HG02981 (cell line): ENCODE measurements at regions not wholly inside any gene's neighbourhood (a gene's known extent, or its start where the extent isn't known, plus 50 kb on each side); places are given as distances from the start of the nearest gene placed in this dataset.
"Not testable (repeated sequence)": the region's sequence is repeated elsewhere in the genome, so short reads cannot be mapped to it uniquely, and the experiment has no call there.

ENCODE experiments used
- ATAC-seq: cut with Tn5 transposase; IDR thresholded peaks from one replicate; pipeline ENCODE4 v1.9.1; 2021; ENCODE audit warnings: mild to moderate bottlenecking, moderate library complexity; ENCODE audit not compliant: unreplicated experiment

- ATAC-seq = no peak
These were observed 381.6 kb downstream of the SRGAP2C start for GRCh38 chr1:121566346-121566745.

DNA sequence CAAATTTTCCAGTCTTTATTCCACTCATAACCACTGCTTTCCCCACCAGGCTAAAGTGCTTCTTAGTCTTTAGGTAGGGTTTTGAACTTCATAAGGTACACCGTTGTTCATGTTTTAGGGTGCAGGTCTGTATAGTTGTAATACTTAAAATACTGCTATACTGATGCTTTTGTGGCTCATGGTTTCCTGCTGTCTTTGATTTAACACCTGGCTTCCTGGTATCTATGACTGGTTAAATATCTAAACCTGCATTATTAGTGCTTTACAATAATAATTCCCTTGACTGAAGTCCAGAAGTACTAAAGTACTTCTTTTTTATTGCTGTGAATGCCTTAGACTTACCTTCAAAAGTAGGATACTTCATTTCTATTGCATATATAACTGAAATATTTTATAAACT, 384.7 kb downstream of the SRGAP2C start:
- ATAC-seq = no peak

GRCh38 chr1:121573881-121574504, 389.2 kb downstream of the SRGAP2C start:
- ATAC-seq = not testable (repeated sequence)

DNA sequence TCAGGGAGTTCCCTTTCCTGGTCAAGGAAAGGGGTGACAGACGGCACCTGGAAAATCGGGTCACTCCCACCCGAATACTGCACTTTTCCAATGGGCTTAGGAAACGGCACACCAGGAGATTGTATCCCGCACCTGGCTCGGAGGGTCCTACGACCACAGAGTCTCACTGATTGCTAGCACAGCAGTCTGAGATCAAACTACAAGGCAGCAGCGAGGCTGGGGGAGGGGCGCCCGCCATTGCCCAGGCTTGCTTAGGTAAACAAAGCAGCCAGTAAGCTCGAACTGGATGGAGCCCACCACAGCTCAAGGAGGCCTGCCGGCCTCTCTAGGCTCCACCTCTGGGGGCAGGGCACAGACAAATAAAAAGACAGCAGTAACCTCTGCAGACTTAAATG, 389.7 kb downstream of the SRGAP2C start:
- not testable (repeated sequence) for ATAC-seq

- not testable (repeated sequence) for ATAC-seq
These were observed 398.1 kb downstream of the SRGAP2C start for GRCh38 chr1:121582898-121583297.

- no peak for ATAC-seq
These were observed 401.8 kb downstream of the SRGAP2C start for GRCh38 chr1:121586369-121587229.

DNA sequence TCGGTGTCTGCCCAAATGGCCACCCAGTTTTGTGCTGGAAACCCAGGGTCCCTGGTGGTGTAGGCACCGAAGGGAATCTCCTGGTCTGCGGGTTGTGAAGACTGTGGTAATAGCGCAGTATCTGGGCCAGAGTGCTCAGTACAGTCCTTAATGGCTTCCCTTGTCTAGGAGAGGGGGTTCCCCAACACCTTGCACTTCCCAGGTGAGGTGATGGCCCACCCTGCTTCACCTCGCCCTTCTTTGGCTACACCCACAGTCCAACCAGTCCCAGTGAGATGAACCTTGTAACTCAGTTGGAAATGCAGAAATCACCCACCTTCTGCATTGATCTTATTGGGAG, 402.4 kb downstream of the SRGAP2C start:
- no peak for ATAC-seq

DNA sequence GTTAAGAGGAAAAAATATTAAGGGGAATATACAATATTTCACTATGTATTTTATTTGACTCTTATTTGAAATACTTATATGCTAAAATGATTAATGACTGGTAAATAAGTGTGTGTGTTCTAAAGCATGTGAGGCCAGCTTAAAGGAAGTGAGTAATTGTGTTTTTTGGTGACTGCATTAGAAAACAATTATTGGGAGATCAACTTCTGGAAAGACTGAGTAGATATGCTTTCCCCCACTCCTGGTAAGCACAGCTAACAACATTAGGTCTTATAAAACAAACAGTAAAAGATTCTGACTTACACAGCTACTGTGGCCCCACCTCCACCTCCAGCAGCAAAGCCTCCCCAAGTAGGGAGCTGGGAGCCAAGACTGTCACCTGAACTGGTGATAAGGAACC, 403.0 kb downstream of the SRGAP2C start:
- no peak for ATAC-seq

DNA sequence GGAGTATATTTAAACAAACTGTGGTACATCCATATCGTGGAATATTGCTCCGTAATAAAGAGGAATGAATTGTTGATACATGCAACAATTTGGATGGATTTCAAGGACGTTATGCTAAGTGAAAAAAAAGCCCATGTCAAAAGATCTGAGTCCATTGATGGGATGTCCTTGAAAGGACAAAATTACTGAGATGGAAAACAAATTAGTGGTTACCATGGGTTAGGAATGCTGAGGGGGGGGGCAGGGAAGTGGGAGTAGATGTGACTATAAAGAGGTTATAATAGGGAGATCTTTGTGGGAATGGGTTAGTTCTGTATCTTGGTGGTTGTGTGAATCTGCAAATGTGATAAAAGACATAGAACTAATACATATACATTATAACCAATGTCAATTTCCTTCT, 409.3 kb downstream of the SRGAP2C start:
- ATAC-seq = no peak

DNA sequence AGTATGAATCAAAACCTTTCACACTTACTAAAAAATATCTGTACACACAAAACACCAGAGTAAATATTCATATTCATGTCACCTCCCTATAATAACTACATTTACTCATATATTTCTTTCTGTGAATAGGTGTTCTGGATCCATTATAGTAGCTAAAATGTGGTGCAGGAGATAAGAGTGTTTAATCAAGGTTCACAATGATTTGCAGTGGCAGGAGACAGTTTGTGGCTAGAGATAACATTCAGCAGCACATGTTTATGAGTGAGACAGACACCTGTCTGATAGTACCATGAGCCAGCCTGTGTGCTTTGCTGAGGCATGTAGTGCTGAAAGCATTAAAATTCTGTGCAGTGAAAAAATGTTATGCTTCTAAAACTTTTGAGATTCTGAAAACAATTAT, 410.3 kb downstream of the SRGAP2C start:
- ATAC-seq = no peak

GRCh38 chr1:121604843-121605444, 420.2 kb downstream of the SRGAP2C start:
- not testable (repeated sequence) for ATAC-seq

- not testable (repeated sequence) for ATAC-seq
These were observed 422.7 kb downstream of the SRGAP2C start for GRCh38 chr1:121607499-121607898.
